ENCODE measurements at regions not wholly inside any gene's neighbourhood (a gene's known extent, or its start where the extent isn't known, plus 50 kb on each side); places are given as distances from the start of the nearest gene placed in this dataset.

GRCh38 chr13:107956889-107957288, 258.4 kb downstream of the LIG4 start:
- Histone ChIP-seq H3K27me3 (ENCODE audit: insufficient read depth, low read length) (no peaks in the 10 kb centered on the region), H4K20me1 (ENCODE audit: insufficient read depth) (no peaks in the 10 kb centered on the region), H3K4me3 (replicated peaks in 1 of 2; ENCODE audit: low read depth in 1 of 2, low read length in 2 of 2) (no peak overlapping the region), H2AFZ (ENCODE audit: low read depth, low read length, poor library complexity, severe bottlenecking) (no peak overlapping the region), H3K27ac (ENCODE audit: low read depth, low read length) (no peak overlapping the region), H3K36me3 (ENCODE audit: control insufficient read depth in 1 of 2, insufficient read depth in 2 of 2, low read length in 2 of 2) (no peaks in the 10 kb centered on the region), H3K79me2 (ENCODE audit: insufficient read depth, low read length) (no peaks in the 10 kb centered on the region), H3K9me2 (ENCODE audit: insufficient read depth) (no peaks in the 10 kb centered on the region), H3K9me3 (ENCODE audit: control insufficient read depth in 1 of 2, insufficient read depth in 1 of 2, low read depth in 1 of 2, low read length in 2 of 2) (peaks cover 0 to 19% of the 10 kb centered on the region in 2 experiments; a peak in 2 of 4 replicates), H3K4me1 (ENCODE audit: control insufficient read depth in 1 of 2, insufficient read depth in 2 of 2, low read length in 2 of 2) (no peaks in the 10 kb centered on the region), H3K9ac (ENCODE audit: low read length) (no peak overlapping the region), H3K4me2 (ENCODE audit: low read length) (no peak overlapping the region)
- ChIA-PET CTCF (no interaction called here), RAD21 (ENCODE audit: low non-redundant PET in 1 of 2, low total read pairs in 2 of 2, uncharacterized antibody in 2 of 2, unreplicated experiment in 2 of 2) (no interaction called here), POLR2A (no interaction called here)
- TF ChIP-seq REST (IDR thresholded peaks at IDR 0.05; ENCODE audit: low read depth), result no peak
- TF ChIP-seq EZH2 (IDR thresholded peaks at IDR 0.05), result no peak
- no peak for TF ChIP-seq CBX3 (IDR thresholded peaks at IDR 0.05; ENCODE audit: low read depth)
- no peak for TF ChIP-seq ZFX (IDR thresholded peaks at IDR 0.05)
- no peak for TF ChIP-seq ZBTB33 (IDR thresholded peaks at IDR 0.05; ENCODE audit: extremely low read depth, insufficient replicate concordance, low read length)
- TF ChIP-seq POLR2AphosphoS5 (IDR thresholded peaks at IDR 0.05; ENCODE audit: low read depth, low read length), result no peak
- intact Hi-C loops (cut with micrococcal nuclease), result no loop called here
- ATAC-seq, result no peak
- DNase-seq (ENCODE audit: low read depth, low spot score), result no peak
- no TSS peak for BruUV-seq (replicated peaks)
